ENCODE measurements at regions not wholly inside any gene's neighbourhood (a gene's known extent, or its start where the extent isn't known, plus 50 kb on each side); places are given as distances from the start of the nearest gene placed in this dataset.
"Not testable (repeated sequence)": the region's sequence is repeated elsewhere in the genome, so short reads cannot be mapped to it uniquely, and the experiment has no call there.

DNA sequence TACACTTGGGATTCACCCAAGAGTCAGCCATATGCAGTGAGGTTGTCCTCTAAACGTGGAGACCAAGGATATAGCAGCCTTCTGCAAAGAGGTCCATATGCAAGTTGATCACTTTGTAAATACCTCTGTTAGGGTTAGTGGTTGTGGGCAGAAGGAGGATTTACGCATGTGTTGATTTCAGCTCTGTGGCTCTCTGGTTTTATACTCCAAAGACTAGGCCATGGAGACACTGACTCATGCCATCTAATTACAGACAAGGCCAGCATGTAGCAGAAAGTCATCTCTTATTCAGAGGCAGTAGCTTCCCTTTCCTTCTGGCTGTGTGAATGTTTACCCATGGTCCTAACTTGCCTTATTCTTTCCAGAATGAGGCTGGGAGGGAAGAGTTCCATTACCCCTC is 140.9 kb upstream of the GOLGA6L4 start:
- not testable (repeated sequence) for DNase-seq

DNA sequence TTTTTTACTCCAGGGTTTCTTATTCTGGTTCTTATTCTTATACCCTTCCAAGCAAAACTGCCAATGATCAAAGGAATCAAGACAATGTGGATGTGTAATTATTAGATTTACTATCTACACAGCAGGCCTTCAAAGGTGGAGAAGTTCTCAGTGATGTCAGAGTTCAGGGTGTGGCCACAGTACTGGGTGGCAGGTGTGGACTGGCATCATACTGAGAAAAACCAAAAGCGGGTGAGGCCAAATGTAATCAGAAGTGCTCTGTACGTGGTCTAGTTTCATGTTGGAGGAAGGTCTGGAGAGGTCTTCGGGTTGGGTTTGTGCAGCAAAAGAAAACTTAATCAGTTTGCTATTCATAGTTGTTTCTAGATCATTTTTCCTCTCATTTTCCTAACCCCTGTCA is 138.5 kb upstream of the GOLGA6L4 start:
- DNase-seq = not testable (repeated sequence)

DNA sequence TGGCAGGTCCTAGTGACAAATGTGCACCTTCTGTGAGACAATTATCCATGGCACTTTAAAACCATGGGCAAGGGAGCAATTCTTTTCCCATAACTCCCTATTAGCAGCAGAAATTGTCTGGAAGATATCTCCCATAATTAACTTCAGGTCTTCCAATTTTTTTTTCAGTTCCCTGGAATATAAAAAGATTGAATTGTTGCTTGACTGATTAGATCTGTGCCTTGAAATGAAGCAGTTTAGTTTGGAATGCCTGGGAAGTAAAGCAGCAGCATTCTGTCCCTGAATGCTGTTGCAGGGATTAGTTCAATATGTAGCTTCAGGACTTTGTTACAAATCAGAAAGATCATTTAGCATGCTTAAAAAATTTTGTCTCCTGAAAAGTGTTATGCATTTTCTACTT is 137.0 kb upstream of the GOLGA6L4 start:
- no peak for DNase-seq

DNA sequence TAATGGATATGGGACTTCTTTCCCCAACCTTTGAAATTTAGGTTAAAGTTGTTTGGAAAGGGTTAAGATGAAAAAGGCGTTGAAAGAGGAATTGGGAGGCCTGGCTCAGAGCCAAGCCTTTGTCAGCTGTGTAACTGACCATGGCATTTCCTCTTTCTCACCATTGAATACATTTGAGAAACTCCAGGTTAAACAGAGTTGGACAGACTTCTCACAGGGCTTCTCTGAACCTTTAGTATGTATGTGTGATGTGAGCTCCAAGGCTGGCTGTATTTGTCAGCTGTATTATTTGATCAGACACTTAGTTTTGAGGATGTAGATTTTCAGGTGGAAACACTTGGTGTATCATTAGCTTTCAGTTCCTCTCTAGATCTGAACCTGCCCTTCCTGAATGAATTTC is 136.4 kb upstream of the GOLGA6L4 start:
- DNase-seq = no peak

DNA sequence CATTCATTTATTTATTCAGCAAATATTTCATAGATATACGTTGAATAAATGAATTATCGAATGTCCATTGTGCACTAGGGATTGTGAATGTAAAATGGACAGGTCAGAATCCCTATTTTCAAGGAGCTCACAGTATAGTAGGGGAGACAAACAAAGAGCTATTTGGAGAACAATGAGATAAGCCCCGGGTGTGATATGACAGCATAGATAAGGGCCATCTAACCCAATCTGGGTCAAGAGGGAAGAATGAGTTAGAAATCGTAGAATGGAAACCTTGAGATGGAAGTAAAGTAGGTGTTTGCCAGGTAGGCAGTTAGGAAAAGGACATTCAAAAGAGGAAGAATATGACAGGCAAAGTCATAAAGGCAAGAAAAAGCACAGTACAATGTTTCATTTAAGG is 132.2 kb upstream of the GOLGA6L4 start:
- DNase-seq = no peak

DNA sequence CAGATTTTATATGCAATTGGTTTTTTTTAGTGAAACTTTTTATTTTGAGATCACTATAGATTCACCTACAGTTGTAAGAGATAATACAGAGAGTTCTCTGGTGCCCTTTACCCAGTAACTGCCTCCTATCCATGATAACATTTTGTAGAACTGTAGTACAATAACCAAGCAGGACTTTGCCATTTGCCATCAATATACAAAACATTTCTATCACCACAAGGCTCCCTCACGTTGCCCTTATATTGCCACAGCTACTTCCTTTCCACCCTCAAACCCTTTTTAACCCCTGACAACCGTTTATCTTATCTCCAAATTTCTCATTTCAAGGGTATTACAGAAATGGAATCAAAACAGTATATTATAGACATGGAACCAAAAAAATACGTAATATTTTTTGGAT is 130.7 kb upstream of the GOLGA6L4 start:
- no peak for DNase-seq

DNA sequence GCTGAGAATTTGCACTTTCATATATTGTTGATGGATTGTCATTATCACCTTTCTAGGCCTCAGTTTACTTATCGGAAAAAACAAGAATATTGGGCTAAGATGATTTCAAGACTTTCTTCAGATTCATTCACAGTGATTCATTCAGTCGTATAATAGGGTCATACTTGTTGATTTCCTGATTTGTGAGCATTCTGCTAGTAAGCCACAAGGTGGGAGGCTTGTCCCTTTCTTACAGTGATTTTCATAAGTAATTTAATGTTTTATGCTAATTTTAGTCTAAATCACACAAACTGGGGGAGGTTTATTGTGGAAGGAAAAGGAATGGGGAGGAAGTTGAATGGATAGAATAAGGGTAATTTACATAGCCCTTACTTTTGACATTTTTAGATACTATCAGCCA is 126.8 kb upstream of the GOLGA6L4 start:
- DNase-seq = no peak

DNA sequence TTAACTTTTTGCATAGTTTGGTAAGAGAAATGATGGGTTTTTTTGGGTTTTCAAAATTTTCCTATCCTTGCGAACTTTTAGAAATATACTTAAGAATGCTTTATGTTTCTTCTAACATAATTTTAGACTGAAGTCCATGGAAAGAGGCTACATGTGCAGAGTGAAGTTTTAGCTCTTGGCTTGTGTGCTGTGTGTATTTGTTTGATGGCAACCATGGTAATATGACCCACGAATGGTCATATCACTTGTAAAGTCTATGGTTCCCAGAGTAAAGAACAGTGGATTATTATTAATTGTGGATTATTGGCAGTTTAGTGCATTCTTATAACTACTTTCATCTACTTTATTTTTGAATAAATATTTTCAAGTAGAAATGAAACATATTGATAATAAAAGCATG is 124.0 kb upstream of the GOLGA6L4 start:
- DNase-seq = no peak

DNA sequence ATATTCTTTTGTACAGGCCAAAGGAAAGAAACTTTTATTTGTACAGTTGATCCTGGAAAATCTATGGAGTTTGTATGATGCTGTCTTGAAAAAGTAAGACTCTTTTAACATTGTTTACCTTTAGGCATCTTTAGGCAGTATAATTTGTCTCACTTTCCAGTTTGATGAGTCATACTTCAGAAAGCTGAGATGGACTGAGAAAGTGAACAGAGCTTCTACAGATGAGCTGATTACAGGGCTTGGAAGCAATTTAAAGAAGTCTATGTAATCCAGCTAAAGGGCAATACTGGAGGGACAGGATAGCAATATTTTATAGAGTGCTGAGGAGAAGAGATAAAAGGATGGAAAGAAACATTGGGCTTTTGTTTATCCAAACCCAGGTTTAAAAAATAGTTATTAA is 123.5 kb upstream of the GOLGA6L4 start:
- no peak for DNase-seq

DNA sequence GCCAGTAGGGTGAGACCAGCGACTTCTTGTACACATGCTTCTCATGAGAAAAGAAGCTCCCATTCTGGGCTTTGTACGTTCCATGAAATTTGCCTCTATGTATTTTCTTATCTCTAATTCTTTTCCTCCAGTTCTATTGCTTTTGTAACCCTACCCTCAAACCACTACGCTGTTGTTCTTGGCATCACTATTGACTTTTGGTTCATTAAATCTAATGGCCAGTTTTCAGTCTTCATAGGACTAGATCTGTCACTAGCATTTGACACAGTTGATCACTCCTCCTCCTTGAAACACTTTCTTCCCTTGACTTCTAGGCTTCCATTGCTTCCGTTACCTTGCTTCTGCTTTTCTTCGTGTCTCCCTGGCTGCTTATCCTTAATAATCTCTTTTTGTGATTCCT is 121.7 kb upstream of the GOLGA6L4 start:
- DNase-seq = no peak

DNA sequence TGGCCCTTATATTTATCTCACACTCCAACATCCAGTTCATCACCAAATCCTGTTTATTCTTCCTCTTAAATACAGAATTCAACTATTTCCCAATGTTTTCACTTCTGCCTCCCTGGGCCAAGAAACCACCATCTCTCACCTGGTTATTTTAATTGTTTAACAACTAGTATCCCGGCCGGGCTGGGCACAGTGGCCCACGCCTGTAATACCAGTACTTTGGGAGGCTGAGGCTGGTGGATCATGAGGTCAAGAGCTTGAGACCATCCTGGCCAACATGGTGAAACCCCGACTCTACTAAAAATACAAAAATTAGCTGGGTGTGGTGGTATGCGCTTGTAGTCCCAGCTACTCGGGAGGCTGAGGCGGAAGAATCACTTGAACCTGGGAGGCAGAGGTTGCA is 120.9 kb upstream of the GOLGA6L4 start:
- not testable (repeated sequence) for DNase-seq

DNA sequence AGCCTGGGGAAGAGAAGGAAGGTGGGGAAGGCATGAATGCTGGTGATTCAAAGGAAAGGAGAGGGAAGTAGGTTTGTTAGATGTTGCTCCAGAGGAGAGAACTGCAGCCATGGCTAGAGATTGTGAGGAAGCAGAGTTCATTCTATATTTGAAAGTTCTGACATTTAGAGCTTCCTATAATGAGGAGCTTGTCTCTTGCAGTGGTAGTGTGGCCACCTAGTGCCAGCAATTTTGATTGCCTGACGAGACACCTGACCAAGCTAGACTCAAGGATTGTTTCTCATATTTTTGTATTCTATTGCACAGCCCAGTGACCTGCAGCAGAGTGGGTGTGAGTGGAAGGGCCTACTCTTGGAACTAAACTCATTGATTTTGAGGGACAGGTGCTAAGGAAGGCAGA is 116.2 kb upstream of the GOLGA6L4 start:
- not testable (repeated sequence) for DNase-seq

DNA sequence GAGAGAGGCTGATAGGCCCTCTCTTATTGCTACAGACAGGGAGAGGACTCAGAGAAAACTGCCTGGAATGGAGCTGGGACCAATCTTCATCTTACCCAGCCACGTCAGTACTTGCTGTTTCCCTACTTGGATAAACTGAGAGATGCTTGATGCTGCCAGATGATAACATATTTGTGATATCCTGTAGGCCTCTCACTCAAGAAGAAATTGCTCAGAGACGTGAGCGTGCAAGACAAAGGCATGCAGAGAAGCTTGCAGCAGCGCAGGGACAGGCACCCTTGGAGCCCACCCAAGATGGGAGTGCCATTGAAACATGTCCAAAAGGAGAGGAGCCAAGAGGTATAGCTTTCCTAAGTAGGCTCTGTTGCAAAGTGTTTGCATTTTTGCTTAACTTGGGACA is 114.7 kb upstream of the GOLGA6L4 start:
- not testable (repeated sequence) for DNase-seq

DNA sequence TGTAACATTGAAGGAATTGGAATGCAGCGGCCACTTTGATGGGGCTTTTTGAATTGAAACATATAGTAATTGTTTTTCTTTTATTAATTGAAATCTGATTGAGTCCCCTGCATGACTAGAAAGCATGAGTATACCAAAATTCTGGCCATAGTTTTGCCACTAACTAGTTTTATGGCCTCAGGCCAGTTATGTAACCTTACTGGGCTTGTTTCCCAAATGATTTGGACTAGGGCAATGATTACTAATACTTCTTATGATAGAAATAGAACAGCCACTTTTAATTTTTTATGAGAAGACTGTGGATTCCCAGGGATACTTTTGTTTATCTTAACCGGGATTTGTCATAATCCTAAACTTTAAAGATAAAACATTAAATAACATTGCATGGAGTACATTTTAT is 106.9 kb upstream of the GOLGA6L4 start:
- not testable (repeated sequence) for DNase-seq

DNA sequence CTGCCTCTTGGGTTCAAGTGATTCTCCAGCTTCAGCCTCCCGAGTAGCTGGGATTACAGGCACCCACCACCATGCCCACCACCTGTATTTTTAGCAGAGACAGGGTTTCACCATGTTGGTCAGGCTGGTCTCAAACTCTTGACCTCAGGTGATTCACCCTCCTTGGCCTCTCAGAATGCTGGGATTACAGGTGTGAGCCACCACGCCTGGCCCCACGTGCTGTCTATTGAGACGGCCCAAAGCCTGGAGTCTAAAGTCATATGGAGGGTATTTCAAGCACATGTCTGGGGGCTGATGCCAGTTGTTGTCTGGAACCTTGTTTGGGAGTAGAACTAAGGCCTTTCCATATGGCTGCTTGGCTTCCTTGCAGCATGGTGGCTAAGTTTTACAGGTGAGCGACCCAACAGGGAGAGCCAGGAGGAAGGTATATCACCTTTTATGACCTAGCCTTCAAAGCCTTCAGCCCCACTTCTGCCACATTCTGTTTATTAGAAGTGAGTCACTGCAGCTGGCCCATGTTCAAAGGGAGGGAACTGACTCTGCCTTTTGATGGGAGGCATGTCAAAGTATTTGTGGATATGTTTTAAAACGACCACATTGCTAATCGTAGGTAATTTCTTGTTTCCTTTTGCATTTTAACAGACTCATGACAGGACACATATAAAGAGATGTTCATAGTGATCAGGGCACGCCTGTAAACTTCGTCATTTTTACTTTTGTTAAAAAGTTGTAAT is 105.3 kb upstream of the GOLGA6L4 start:
- not testable (repeated sequence) for DNase-seq

DNA sequence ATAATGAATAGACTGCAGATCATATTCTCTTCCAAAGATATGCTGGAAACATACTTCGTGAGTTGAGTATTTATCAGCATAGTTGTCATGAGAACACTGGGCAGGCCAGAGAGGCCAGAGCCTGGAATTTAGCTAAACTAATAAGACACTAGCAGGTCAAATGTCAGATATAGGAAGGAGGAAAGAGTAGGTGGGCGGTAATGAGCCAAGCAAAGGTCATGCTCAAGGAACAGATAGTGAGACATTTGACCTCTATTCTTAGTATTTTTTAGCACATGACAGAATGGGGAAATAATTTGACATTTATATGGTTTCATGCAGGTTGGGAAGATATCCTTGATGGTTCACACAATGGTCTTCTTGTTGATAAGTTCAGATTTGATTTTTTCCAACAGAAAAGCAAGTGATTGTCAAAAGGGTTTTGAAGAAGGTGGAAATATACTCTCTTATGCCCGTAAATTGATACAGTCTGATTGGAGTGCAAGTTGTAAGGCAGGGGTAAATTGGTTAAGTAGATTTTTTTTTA is 99.6 kb upstream of the GOLGA6L4 start:
- DNase-seq = not testable (repeated sequence)

DNA sequence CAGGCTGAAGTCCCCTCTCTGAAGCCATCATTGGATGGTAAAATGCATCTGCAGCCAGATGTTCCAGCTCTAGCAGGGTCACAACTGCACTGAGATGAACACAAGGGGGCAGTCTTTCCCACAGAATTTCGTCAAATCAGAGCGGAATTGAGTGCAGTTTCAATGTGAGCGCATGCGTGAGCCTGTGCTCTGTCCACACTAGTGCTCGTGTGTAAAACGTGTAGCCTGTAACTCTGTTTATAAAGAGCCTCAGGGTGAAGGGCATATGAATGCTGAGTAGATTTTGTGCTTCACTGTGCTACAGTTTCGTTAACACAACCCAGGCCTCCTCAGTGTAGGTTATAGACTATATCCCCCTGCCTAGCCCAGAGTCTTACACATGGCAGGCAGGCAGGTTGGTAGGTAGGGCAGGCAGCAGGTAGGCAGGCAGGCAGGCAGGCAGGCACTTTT is 92.7 kb upstream of the GOLGA6L4 start:
- peak; percentile 47 for DNase-seq

DNA sequence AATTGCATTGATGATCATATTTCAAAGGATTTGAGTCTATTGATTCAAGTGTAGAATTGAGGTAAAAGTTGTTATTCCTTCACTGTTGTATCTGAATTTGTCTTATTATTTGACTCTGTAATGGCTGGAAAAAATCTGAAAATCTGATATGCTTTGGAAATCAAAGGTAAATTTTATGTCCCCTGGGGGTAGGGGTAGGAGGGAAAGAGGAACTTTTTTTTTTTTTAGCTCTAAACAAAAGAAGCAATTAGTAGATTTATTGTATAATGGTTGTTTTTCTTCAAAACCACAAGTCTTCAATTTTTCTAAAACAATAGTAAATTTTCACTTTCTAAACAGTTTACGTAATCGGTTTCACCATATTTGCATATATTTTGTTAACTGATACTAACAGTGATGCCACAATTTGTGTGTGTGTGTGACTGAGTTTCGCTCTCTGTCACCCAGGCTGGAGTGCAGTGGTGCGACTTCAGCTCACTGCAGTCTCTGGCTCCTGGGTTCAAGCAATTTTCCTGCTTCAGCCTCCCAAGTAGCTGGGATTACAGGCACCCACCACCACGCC is 91.7 kb upstream of the GOLGA6L4 start:
- no peak for DNase-seq

DNA sequence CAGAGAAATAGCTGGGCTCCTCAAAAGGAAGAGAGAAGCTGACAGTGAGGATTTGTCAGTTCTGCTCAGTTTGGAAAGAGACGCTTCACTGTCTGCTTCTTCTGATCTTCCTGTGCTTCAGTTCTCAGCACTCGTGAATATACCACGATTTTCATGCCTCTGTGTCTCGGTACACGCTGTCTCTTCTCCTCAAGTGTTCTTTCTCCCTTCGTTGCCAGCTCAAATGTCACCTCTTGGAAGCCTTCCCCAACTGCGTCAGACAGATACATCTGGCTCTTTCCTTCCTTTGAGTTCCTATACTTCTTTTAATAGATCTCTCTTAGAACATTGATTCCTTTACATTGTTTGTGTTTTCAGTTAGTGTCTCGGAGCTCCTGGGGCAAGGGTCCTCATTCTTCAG is 90.6 kb upstream of the GOLGA6L4 start:
- DNase-seq = not testable (repeated sequence)

DNA sequence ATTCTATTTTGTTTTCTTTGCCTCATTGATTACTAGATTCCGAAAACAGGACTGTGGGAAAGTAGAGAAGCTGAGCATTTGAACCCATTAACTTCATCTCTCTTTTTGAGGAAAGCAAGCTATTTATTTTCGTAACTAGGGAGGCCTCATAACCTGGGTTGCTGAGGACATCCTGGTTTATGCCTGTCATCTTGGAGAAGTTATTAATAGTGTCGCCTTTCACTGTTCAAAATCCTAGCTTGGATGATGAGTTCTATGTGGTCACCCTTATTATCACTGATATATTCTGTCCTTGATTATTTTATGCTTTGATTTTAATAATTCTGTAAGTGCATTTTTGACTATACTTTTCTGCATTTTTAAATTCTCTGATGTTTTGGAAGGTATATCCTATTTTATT is 89.3 kb upstream of the GOLGA6L4 start:
- not testable (repeated sequence) for DNase-seq

DNA sequence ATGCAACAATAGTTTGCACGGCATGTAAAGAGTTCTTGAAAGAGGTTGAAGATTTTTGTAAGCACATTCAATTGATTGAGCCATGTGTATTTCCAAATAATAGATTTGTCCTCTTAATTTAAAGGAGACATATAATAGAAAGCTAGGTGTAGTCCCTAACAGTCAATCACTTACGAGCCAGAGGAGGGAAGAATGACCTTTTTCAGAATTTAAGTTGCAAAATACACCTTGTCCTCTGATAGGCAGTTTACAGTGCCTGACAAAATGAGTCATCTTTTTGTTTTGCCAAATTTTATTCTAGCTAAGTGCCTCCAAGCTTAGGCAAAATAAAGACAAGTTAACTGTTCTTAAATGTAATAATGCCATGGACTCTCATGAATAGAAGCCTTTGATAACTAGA is 88.3 kb upstream of the GOLGA6L4 start:
- not testable (repeated sequence) for DNase-seq

DNA sequence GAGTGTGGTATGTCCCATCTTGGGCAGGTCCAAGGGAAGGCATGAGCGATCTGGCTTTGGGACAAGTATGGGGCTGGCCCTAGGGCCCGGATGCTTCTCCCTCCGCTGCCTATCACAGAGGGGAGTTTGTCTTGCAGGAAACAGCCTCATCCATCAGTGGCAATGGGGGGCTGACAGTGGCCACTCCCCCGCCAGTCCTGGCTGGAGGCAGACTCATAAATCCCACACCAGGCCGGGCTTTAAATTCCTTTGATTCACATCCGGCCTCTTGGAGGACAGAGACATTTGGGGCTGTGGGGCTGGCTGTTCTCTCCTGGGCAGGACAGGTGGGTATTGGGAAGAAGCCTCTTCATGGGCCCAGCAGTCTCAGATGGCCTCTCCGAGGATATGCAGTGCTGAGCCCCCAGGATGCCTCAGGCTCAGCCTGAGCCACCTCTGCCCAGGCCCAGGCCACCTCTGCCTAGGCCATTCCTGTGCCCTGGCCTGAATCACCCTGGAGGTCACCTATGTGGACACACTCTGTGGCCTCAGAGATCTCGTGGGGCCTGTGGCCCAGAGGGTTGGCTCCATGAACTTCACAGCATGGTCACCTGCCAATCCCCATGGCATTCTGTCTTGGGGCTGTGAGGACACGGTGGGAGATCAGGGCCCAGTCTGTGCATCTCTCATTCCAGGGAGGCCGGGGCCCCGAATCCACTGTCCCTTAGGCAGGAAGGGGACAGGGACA is 84.2 kb upstream of the GOLGA6L4 start:
- no peak for DNase-seq

DNA sequence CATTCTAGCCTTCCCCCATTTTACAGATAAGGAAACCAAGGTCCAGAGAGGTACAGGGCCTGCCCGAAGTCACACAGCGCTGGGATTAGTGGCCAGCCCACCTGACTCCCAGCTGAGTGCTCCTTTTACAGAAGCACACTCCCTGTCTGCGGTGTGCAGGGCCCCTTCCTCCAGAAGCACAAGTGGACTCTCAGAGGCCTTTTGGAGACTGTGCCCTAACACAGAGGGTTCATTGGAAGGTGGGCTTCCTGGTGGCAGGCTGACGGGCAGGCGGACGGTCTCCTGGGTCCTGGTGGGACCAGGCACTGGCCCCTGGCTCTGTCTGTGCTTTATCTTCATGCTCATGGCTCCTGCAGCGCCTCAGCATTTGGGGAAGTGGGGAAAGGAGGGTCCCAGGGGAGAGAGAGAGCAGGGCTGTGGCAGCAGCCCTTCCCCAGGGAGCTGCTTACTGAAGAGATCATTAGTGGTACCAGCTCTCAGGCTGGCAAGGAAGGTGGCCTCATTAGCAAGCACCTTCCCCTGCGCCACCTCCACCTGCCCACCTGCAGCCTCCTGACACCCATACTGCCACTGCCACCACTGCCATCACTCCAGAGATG is 83.1 kb upstream of the GOLGA6L4 start:
- DNase-seq = not testable (repeated sequence)

Data from NCI-H524 treated with DMSO at 0.1 percent for 48 hours (cell line).